ENCODE measurements at regions not wholly inside any gene's neighbourhood (a gene's known extent, or its start where the extent isn't known, plus 50 kb on each side); places are given as distances from the start of the nearest gene placed in this dataset.

GRCh38 chr3:153094386-153094785, 67.6 kb upstream of the RAP2B start:
- H3K4me1 ChIP-seq (ENCODE audit: control insufficient read depth in 2 of 2, insufficient read depth in 2 of 2, low read length in 1 of 2), result no peaks in the 10 kb centered on the region
- H3K27ac ChIP-seq (ENCODE audit: low read depth in 2 of 2, low read length in 1 of 2), result no peak overlapping the region
- WGBS, 2 donors, result 41 to 43% methylated on average over 1 of the region's 1 CpG
- H3K4me3 ChIP-seq (ENCODE audit: low read depth in 1 of 2, low read length in 2 of 2), result no peak overlapping the region
- no peaks in the 10 kb centered on the region for H3K36me3 ChIP-seq (ENCODE audit: control insufficient read depth in 2 of 2, insufficient read depth in 2 of 2, low read length in 1 of 2)
- no peaks in the 10 kb centered on the region for H3K27me3 ChIP-seq (ENCODE audit: control insufficient read depth in 1 of 2, insufficient read depth in 2 of 2, low read length in 2 of 2)
- H3K9me3 ChIP-seq (ENCODE audit: control insufficient read depth in 2 of 2, insufficient read depth in 1 of 2, low read depth in 1 of 2, low read length in 1 of 2), result no peaks in the 10 kb centered on the region

- H3K4me3 ChIP-seq (ENCODE audit: low read depth in 1 of 2, low read length in 2 of 2), result no peak overlapping the region
- H3K9me3 ChIP-seq (ENCODE audit: control insufficient read depth in 2 of 2, insufficient read depth in 1 of 2, low read depth in 1 of 2, low read length in 1 of 2), result no peaks in the 10 kb centered on the region
- H3K4me1 ChIP-seq (ENCODE audit: control insufficient read depth in 2 of 2, insufficient read depth in 2 of 2, low read length in 1 of 2), result no peaks in the 10 kb centered on the region
- H3K27ac ChIP-seq (ENCODE audit: low read depth in 2 of 2, low read length in 1 of 2), result no peak overlapping the region
- no peaks in the 10 kb centered on the region for H3K27me3 ChIP-seq (ENCODE audit: control insufficient read depth in 1 of 2, insufficient read depth in 2 of 2, low read length in 2 of 2)
- H3K36me3 ChIP-seq (ENCODE audit: control insufficient read depth in 2 of 2, insufficient read depth in 2 of 2, low read length in 1 of 2), result no peaks in the 10 kb centered on the region
- WGBS, 2 donors, result 89 to 93% methylated on average over 1 of the region's 1 CpG
Observed at GRCh38 chr3:153095441-153095840, 66.6 kb upstream of the RAP2B start.

GRCh38 chr3:153096731-153097131, 65.3 kb upstream of the RAP2B start:
- H3K4me3 ChIP-seq (ENCODE audit: low read depth in 1 of 2, low read length in 2 of 2), result no peak overlapping the region
- 59 to 62% methylated on average over 7 of the region's 7 CpGs for WGBS, 2 donors
- H3K27ac ChIP-seq (ENCODE audit: low read depth in 2 of 2, low read length in 1 of 2), result peak overlapping the region; percentile 12 to 64
- H3K27me3 ChIP-seq (ENCODE audit: control insufficient read depth in 1 of 2, insufficient read depth in 2 of 2, low read length in 2 of 2), result no peaks in the 10 kb centered on the region
- H3K36me3 ChIP-seq (ENCODE audit: control insufficient read depth in 2 of 2, insufficient read depth in 2 of 2, low read length in 1 of 2), result no peaks in the 10 kb centered on the region
- H3K9me3 ChIP-seq (ENCODE audit: control insufficient read depth in 2 of 2, insufficient read depth in 1 of 2, low read depth in 1 of 2, low read length in 1 of 2), result no peaks in the 10 kb centered on the region
- H3K4me1 ChIP-seq (ENCODE audit: control insufficient read depth in 2 of 2, insufficient read depth in 2 of 2, low read length in 1 of 2), result no peaks in the 10 kb centered on the region

GRCh38 chr3:153097213-153097612, 64.8 kb upstream of the RAP2B start:
- no peaks in the 10 kb centered on the region for H3K4me1 ChIP-seq (ENCODE audit: control insufficient read depth in 2 of 2, insufficient read depth in 2 of 2, low read length in 1 of 2)
- no peaks in the 10 kb centered on the region for H3K9me3 ChIP-seq (ENCODE audit: control insufficient read depth in 2 of 2, insufficient read depth in 1 of 2, low read depth in 1 of 2, low read length in 1 of 2)
- H3K4me3 ChIP-seq (ENCODE audit: low read depth in 1 of 2, low read length in 2 of 2), result no peak overlapping the region
- H3K27ac ChIP-seq (ENCODE audit: low read depth in 2 of 2, low read length in 1 of 2), result peak overlapping the region in 1 of 2 donors; percentile 12
- H3K36me3 ChIP-seq (ENCODE audit: control insufficient read depth in 2 of 2, insufficient read depth in 2 of 2, low read length in 1 of 2), result no peaks in the 10 kb centered on the region
- H3K27me3 ChIP-seq (ENCODE audit: control insufficient read depth in 1 of 2, insufficient read depth in 2 of 2, low read length in 2 of 2), result no peaks in the 10 kb centered on the region

- Histone ChIP-seq H3K9me3 (ENCODE audit: control insufficient read depth in 2 of 2, insufficient read depth in 1 of 2, low read depth in 1 of 2, low read length in 1 of 2) (no peaks in the 10 kb centered on the region), H3K27me3 (ENCODE audit: control insufficient read depth in 1 of 2, insufficient read depth in 2 of 2, low read length in 2 of 2) (no peaks in the 10 kb centered on the region)
- WGBS, 2 donors, result 85 to 92% methylated on average over 9 of the region's 9 CpGs
Observed at GRCh38 chr3:153099131-153099530, 62.9 kb upstream of the RAP2B start.

GRCh38 chr3:153103406-153103945, 58.5 kb upstream of the RAP2B start:
- Histone ChIP-seq H3K4me1 (ENCODE audit: control insufficient read depth in 2 of 2, insufficient read depth in 2 of 2, low read length in 1 of 2) (no peaks in the 10 kb centered on the region), H3K36me3 (ENCODE audit: control insufficient read depth in 2 of 2, insufficient read depth in 2 of 2, low read length in 1 of 2) (no peaks in the 10 kb centered on the region), H3K9me3 (ENCODE audit: control insufficient read depth in 2 of 2, insufficient read depth in 1 of 2, low read depth in 1 of 2, low read length in 1 of 2) (no peaks in the 10 kb centered on the region), H3K4me3 (ENCODE audit: low read depth in 1 of 2, low read length in 2 of 2) (no peak overlapping the region), H3K27ac (ENCODE audit: low read depth in 2 of 2, low read length in 1 of 2) (no peak overlapping the region), H3K27me3 (ENCODE audit: control insufficient read depth in 1 of 2, insufficient read depth in 2 of 2, low read length in 2 of 2) (no peaks in the 10 kb centered on the region)
- 41 to 52% methylated on average over 2 of the region's 2 CpGs for WGBS, 2 donors

More at GRCh38 chr3:153099131-153099530, 62.9 kb upstream of the RAP2B start:
- no peak overlapping the region for H3K27ac ChIP-seq (ENCODE audit: low read depth in 2 of 2, low read length in 1 of 2)
- H3K4me1 ChIP-seq (ENCODE audit: control insufficient read depth in 2 of 2, insufficient read depth in 2 of 2, low read length in 1 of 2), result no peaks in the 10 kb centered on the region
- H3K36me3 ChIP-seq (ENCODE audit: control insufficient read depth in 2 of 2, insufficient read depth in 2 of 2, low read length in 1 of 2), result no peaks in the 10 kb centered on the region
- H3K4me3 ChIP-seq (ENCODE audit: low read depth in 1 of 2, low read length in 2 of 2), result no peak overlapping the region

- H3K27ac ChIP-seq (ENCODE audit: low read depth in 2 of 2, low read length in 1 of 2), result no peak overlapping the region
- 91 to 98% methylated on average over 2 of the region's 2 CpGs for WGBS, 2 donors
Observed at GRCh38 chr3:153110041-153110440, 52.0 kb upstream of the RAP2B start.

GRCh38 chr3:153111016-153111415, 51.0 kb upstream of the RAP2B start:
- 76 to 79% methylated on average over 3 of the region's 3 CpGs for WGBS, 2 donors
- H3K36me3 ChIP-seq (ENCODE audit: control insufficient read depth in 2 of 2, insufficient read depth in 2 of 2, low read length in 1 of 2), result no peaks in the 10 kb centered on the region
- H3K27me3 ChIP-seq (ENCODE audit: control insufficient read depth in 1 of 2, insufficient read depth in 2 of 2, low read length in 2 of 2), result no peaks in the 10 kb centered on the region
- H3K4me1 ChIP-seq (ENCODE audit: control insufficient read depth in 2 of 2, insufficient read depth in 2 of 2, low read length in 1 of 2), result no peaks in the 10 kb centered on the region
- no peaks in the 10 kb centered on the region for H3K9me3 ChIP-seq (ENCODE audit: control insufficient read depth in 2 of 2, insufficient read depth in 1 of 2, low read depth in 1 of 2, low read length in 1 of 2)
- H3K4me3 ChIP-seq (ENCODE audit: low read depth in 1 of 2, low read length in 2 of 2), result no peak overlapping the region
- no peak overlapping the region for H3K27ac ChIP-seq (ENCODE audit: low read depth in 2 of 2, low read length in 1 of 2)

More at GRCh38 chr3:153110041-153110440, 52.0 kb upstream of the RAP2B start:
- no peaks in the 10 kb centered on the region for H3K9me3 ChIP-seq (ENCODE audit: control insufficient read depth in 2 of 2, insufficient read depth in 1 of 2, low read depth in 1 of 2, low read length in 1 of 2)
- H3K36me3 ChIP-seq (ENCODE audit: control insufficient read depth in 2 of 2, insufficient read depth in 2 of 2, low read length in 1 of 2), result no peaks in the 10 kb centered on the region
- H3K4me1 ChIP-seq (ENCODE audit: control insufficient read depth in 2 of 2, insufficient read depth in 2 of 2, low read length in 1 of 2), result no peaks in the 10 kb centered on the region
- H3K27me3 ChIP-seq (ENCODE audit: control insufficient read depth in 1 of 2, insufficient read depth in 2 of 2, low read length in 2 of 2), result no peaks in the 10 kb centered on the region
- no peak overlapping the region for H3K4me3 ChIP-seq (ENCODE audit: low read depth in 1 of 2, low read length in 2 of 2)
